ENCODE measurements at regions not wholly inside any gene's neighbourhood (a gene's known extent, or its start where the extent isn't known, plus 50 kb on each side); places are given as distances from the start of the nearest gene placed in this dataset.

DNA sequence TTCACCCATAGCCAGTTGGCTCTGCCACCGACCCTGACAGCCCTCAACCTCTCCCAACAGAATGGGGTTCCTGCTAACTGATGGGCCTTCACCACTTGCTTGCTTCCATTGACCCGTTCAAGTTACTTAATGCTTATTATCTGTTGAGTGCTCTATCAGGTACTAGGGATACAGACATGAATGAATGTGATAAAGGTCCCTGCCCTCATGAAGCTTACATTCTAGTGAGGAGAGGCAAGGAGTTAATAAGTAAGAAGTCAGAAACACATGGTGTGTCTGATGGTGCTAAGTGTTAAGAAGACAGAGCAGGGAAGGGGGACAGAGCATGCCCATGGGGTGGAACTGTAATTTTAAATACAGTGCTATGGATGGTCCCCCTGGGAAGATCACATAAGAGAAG, 107.5 kb upstream of the JUN start:
- no peak for DNase-seq

- peak; percentile 94 for DNase-seq
These were observed 109.5 kb upstream of the JUN start for GRCh38 chr1:58893257-58893869.

DNA sequence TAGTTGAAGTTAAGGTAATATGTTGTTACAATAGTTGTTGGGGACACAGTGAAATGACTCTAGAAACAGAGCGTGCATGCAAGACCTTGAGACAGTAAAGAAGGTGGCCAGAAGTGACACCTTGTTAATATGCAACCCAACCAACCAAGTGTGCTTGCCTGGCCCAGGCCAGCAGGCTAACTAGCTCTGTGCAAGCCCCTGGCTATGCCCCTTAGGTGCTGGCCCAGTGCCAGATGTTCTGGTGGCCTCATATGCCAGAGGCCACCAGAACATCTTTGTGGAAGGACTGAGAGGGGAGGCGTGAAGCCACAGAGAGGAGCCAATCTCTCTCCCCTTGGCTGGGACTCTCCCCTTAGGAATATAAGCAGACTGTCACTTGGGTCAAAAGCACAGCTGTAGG, 111.2 kb upstream of the JUN start:
- no peak for DNase-seq

DNA sequence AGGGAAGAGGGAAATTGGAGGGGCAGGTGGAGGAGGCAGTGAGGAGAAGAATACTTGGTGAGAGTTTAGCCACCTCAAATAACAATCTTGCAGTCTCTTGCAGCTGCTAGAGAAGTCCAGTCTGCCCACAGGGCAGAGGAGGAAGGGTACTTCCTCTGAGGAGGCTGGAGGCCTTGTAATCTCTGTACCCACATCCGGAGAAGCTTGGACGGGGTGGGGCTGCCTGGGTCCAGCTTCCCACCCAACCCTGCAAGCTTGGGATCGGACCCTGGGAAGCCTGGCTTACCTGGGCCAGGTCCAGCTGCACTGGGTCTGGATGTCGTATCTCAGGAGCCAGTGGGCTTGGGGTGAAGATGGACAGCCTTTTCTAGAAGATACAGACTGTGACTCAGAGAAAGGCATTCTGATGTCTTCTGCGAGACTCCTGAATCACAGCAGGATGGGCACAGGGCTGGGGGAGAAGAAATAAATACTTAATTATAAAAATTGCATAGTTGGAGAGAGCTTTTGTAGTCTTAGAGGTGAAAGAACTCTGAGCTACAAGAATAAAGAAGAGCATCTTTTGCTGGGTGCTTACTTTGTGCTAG, 111.8 kb upstream of the JUN start:
- no peak for DNase-seq

DNA sequence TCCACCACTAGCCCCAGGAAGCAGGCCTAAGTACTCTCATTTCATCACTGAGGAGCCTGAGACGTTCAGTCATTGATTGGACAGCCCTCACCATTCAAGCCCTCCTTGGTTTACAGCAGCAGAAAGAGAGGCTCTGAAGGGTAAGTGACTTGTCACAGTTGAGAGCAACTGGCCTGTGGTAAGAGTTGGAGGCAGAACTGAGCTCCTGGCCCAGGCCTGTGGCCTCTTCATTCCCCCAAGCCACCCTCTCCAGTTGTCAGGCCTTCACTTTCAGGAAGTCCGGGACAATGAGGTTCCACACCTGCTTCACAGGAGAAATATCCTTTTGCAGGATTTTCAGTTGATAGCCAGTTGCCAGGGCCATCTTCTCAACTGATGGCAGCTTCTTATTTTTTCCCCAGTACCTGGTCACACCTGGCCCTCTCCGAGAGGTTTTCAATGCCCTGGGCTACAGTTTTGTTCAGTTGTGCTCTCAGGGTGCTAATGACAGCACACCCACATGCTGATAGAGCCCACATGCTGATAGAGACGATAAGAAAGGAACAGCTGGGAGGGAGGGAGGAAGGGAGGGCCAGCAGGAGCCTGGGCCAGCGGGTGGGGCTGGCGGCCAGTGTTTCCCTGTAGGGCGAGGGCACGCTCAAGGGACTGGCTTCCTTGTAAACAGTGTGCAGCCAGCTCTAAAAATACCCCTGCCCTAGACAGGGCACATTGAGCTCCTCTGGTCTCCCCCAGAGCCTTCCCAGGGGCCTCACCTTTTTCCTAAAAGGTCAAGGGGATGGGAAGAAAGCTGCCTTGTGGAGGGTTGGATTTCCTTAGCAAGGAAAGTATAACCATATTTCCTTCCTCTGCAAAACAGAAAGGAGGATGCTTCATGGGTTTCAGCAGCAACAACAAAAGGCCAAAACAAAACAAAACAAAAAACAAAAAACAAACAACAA, 112.7 kb upstream of the JUN start:
- peak; percentile 53 for DNase-seq

- peak; percentile 97 for DNase-seq
These were observed 115.1 kb upstream of the JUN start for GRCh38 chr1:58898739-58899586.

- no peak for DNase-seq
These were observed 115.9 kb upstream of the JUN start for GRCh38 chr1:58899587-58900271.

- DNase-seq = no peak
These were observed 116.5 kb upstream of the JUN start for GRCh38 chr1:58900396-58900795.

DNA sequence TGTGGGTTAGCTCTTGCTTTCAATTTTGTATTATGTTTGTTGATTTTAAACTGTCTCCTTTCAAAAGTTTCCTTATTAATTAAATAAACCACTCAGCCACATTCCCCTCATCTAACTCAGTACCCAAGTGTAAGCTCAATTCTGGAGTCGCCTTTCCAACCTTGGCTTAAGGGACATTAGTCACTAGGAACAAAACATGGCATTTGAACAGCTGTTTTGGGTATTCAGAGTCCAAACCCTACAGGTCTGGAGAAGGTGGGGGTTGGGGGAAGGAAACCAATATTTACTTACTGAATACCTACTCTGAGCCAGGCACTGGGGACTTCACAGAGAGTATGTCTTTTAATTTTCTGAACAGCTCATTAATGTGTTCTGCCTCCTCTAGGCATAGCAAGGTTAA, 117.2 kb upstream of the JUN start:
- DNase-seq = no peak

DNA sequence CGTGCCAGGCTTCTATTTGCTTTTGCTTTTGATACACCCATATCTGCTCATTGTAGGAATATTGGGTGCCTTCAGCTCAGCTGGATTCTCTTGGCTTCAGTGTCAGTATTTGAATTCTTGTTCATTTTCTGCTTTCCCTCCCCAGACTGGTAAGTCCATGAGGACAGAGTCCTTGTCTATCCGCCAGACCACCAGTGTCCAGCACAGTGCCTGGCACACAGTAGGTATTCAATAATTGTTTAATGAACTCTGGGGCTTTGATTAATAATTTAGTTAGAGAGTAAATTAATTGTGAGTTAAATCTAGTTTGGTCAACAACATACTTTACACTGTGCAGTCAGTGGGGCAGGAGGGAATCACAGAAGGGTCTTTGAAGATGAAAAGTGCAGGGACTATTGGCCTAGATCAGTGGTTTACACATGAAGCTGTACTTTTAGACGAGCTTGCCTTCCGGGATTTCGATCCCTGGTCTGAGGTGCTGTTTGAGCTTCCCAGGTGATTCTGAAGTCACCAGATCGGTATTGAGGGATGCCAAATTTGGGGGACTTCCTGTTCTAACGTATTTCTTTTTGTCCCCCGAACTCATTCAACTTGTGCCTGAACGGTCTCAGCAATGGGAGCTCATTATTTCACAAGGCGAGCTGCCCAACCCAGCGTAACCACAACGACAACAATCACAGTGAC, 119.1 kb upstream of the JUN start:
- DNase-seq = no peak

- peak; percentile 95 for DNase-seq
These were observed 119.9 kb upstream of the JUN start for GRCh38 chr1:58903514-58904298.

- DNase-seq = no peak
These were observed 120.7 kb upstream of the JUN start for GRCh38 chr1:58904299-58905125.

DNA sequence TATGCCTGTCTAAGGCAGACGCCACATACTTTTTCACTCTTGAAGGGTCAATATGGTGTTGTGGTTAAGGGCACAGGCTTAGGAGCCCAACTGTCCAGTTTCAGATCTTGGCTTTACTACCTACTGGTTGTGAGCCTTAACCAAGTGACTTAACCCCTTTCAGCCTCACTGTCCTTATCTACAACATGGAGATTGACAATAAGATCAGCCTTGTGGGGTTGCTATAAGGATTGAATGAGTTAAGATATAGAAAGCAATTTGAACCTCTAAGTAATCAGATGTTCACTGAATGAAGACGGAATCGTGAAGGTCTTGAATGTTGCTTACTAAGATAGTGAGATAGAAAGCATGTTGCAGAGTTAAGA, 121.3 kb upstream of the JUN start:
- no peak for DNase-seq

- no peak for DNase-seq
These were observed 121.9 kb upstream of the JUN start for GRCh38 chr1:58905628-58906221.

DNA sequence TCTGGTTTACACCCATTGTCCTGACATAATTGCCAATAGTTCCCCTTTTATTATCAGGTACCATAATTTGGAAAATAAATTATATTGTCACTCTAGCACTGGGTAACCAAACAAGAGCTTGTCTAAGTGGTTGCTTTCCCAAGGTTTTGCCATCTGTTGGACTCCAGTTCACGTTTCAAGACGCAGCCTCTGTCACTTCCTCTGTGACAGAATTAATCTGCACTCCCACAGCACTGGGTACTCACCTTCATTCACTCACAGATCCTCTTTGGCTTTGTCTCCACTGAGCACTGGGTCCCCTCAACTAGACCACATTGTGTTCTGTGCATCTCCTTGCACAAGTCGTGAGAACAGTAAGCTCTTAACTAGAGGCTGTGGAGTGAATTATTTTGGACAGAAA, 123.6 kb upstream of the JUN start:
- DNase-seq = no peak

DNA sequence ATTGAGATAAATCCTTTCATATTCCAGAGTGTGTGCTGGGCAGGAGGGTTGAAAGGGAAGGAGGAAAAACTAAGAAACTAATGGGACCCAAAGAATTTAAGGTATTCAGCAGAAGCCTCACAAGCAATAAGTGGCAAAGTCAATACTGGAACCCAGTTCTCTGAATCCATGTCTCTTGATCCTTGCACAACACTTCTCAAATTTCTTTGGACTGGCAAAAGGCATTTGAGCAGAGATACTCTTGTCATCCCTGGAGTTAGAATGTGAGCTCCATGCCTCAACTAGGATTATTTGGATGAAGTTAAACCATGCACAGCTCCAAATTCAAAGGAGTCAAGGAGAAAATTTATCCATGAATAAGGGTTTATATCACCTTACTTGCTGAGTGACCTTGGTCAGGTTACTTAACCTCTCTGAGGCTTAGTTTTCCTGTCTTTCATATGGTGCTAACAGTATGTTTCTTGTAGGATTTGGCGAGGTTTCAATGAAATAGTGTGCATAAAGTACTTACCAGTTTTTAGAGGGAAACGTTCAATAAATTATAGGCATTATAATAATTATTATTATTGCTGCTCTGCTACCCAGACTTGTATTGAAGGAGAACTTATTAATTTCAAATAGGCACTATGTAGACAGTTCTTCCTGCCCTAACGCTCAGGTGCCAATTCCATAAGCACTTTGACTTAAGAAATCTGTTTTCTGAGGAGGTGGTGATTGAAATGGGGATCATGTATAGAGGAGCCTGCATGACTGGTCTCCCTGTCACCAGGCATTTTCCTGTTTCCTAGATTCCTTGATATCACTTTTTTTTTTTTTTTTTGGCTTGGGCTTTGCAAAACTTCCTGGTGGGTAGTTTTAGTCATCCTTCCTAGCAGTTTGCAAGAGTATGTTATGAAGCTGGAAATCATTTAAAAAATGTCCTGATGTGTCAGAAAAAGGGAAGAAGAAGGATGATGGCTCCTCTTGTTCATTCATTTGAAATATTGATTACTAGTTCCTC, 125.0 kb upstream of the JUN start:
- peak; percentile 90 for DNase-seq

GRCh38 chr1:58909914-58910681, 126.3 kb upstream of the JUN start:
- no peak for DNase-seq

Data from dermis blood vessel endothelial cell (primary cell).